ENCODE measurements at regions not wholly inside any gene's neighbourhood (a gene's known extent, or its start where the extent isn't known, plus 50 kb on each side); places are given as distances from the start of the nearest gene placed in this dataset.
A peak's percentile ranks its signal among the peaks of the same experiment; 100 is the strongest.
"Not testable (repeated sequence)": the region's sequence is repeated elsewhere in the genome, so short reads cannot be mapped to it uniquely, and the experiment has no call there.

- DNase-seq: no peak
Measured at GRCh38 chr15:39409876-39410530, 170.9 kb upstream of the THBS1 start.

GRCh38 chr15:39411102-39411989 is 169.5 kb upstream of the THBS1 start:
- DNase-seq: no peak

GRCh38 chr15:39413558-39413957 is 167.3 kb upstream of the THBS1 start:
- no peak for DNase-seq

GRCh38 chr15:39414201-39414600 is 166.7 kb upstream of the THBS1 start:
- DNase-seq: no peak

- DNase-seq: no peak
Measured at GRCh38 chr15:39415634-39416033, 165.2 kb upstream of the THBS1 start.

GRCh38 chr15:39416258-39416657 is 164.6 kb upstream of the THBS1 start:
- DNase-seq: no peak

GRCh38 chr15:39417366-39418134 is 163.3 kb upstream of the THBS1 start:
- no peak for DNase-seq

- no peak for DNase-seq
Measured at GRCh38 chr15:39419651-39420050, 161.2 kb upstream of the THBS1 start.

GRCh38 chr15:39420123-39420852 is 160.6 kb upstream of the THBS1 start:
- not testable (repeated sequence) for DNase-seq

GRCh38 chr15:39420853-39421192 is 160.1 kb upstream of the THBS1 start:
- DNase-seq: not testable (repeated sequence)

GRCh38 chr15:39426552-39427532 is 154.0 kb upstream of the THBS1 start:
- DNase-seq: peak; percentile 46

GRCh38 chr15:39427705-39428104 is 153.2 kb upstream of the THBS1 start:
- DNase-seq: no peak

- DNase-seq: no peak
Measured at GRCh38 chr15:39429898-39430357, 151.0 kb upstream of the THBS1 start.

GRCh38 chr15:39430389-39430788 is 150.5 kb upstream of the THBS1 start:
- DNase-seq: no peak

GRCh38 chr15:39431376-39431775 is 149.5 kb upstream of the THBS1 start:
- DNase-seq: no peak

GRCh38 chr15:39432026-39432425 is 148.9 kb upstream of the THBS1 start:
- no peak for DNase-seq

- DNase-seq: no peak
Measured at GRCh38 chr15:39432912-39433348, 147.9 kb upstream of the THBS1 start.

GRCh38 chr15:39433376-39433775 is 147.5 kb upstream of the THBS1 start:
- DNase-seq: no peak

GRCh38 chr15:39434163-39434562 is 146.7 kb upstream of the THBS1 start:
- no peak for DNase-seq

- no peak for DNase-seq
Measured at GRCh38 chr15:39434751-39435238, 146.1 kb upstream of the THBS1 start.

- DNase-seq: no peak
Measured at GRCh38 chr15:39435244-39435643, 145.6 kb upstream of the THBS1 start.

Measured in effector CD8-positive, alpha-beta T cell (primary cell).